ENCODE measurements at regions not wholly inside any gene's neighbourhood (a gene's known extent, or its start where the extent isn't known, plus 50 kb on each side); places are given as distances from the start of the nearest gene placed in this dataset.
"Not testable (repeated sequence)": the region's sequence is repeated elsewhere in the genome, so short reads cannot be mapped to it uniquely, and the experiment has no call there.

DNA sequence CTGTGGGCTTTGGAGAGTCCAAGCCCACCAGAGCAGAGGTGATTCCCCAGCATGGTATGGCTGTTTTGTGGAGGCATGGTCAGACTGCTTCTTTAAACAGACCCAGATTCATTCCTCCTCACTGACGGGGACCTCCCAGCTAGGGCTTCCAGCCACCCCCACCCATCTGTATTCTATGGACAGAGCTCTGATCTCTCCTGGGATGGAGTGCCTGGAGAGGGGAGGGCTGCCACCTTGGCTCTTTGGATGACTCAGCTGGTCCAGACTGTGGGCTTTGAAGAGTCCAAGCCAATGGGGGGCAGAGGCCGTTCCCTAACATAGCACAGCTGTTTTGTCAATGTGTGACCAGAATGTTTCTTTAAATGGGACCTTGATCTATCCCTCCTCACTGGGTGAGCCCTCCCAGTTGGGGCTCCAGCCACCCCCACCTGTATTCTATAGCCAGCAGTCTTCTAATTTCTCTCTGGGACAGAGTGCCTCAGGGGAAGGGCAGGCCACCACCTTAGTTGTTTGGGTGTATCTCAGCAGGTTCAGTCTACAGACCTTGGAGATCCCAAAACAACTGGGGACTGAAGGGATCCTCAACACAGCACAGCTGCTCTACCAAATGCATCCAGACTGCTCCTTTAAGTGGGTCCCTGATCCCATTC, 122.0 kb upstream of the OSTN start:
- no peak for DNase-seq (ENCODE audit: low spot score)

DNA sequence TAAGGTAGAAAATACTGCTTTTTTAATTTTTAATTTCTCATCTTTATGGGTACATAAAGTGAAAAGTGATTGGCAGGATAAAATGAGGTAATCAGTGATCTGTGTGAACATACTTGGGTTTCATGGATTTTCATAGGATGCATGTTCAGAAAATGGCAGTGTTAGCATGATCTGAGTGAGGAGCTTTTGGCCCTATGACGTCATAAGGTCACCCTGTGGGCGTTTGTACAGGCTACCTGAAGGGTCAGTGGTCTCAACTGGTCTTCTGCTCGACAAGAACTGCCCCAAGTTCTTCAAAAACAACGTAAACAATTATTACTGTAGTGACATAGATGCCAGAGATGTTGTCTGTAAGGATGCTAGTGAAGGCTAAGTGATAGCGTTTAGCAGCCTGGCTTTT, 124.5 kb upstream of the OSTN start:
- no peak for DNase-seq (ENCODE audit: low spot score)

DNA sequence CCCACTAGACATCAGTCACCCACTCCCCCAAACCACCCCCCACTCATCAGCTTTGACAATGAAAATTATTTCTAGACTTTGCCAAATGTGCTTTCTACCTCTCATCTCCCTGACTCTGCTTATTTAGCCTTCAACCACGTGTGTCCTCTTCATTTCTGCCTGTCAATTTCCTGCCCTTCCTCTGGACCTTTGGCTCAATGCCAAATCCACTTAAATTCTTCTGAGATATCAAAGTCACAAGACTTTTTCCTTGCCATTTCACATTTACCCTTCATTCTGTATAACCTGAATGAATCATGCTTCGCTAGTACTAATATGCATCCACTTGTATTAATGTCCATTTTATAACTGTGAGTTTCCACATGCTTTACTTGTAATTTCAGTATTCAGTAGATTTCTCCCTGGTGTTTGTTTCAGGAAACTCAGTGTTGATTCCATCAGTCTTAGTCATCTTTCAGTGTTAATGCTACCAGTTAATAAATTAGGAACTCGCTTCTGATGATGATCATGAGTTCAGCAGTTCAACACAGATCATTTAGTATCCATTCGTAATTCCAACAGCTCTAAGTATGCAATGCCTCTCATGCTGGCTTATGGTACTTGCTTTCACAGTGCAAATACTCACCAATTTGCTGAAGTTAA, 128.2 kb upstream of the OSTN start:
- no peak for DNase-seq (ENCODE audit: low spot score)

GRCh38 chr3:191070201-191070600, 128.8 kb upstream of the OSTN start:
- peak; percentile 71 for DNase-seq (ENCODE audit: low spot score)

DNA sequence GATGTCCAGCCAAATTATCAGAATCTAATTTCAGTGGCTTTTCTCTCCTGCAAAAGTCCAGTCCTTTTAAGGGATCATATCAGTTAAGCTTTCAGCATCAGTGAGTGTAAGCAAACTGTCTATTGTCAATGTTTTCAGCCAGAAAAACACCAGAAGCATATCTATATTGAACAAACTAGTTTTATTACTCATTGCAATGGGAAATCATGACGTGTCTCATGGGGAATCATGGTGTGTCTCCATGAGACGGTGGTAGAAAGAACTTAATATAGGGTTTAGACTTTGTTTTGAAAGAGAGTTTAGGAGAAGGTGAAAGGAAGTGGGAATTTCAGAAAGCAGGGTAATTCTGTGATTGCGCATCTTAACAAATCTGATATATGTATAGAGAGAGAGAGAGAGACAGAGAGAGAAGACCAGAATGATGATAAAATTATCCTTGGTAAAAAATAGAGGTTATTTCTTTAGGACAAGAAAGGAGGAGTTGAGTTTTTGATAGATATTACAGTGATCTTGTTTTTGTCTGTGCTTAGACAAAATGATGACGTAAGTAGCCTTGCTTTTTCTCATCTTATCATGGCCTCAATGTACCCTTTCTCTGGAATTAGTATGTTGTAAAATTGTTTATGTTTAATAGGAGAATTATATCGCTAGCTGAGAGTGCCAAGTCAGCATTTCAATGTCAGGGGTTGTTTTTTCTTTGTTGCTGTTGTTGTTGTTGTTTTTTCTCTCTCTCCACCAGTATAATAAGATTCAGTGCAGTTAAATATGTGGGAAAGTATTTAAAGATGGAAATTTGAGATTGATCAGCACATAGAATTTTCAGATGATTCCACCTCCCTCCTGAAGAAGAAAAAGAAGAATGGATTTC, 129.9 kb upstream of the OSTN start:
- no peak for DNase-seq (ENCODE audit: low spot score)

GRCh38 chr3:191066669-191067068, 132.4 kb upstream of the OSTN start:
- no peak for DNase-seq (ENCODE audit: low spot score)

DNA sequence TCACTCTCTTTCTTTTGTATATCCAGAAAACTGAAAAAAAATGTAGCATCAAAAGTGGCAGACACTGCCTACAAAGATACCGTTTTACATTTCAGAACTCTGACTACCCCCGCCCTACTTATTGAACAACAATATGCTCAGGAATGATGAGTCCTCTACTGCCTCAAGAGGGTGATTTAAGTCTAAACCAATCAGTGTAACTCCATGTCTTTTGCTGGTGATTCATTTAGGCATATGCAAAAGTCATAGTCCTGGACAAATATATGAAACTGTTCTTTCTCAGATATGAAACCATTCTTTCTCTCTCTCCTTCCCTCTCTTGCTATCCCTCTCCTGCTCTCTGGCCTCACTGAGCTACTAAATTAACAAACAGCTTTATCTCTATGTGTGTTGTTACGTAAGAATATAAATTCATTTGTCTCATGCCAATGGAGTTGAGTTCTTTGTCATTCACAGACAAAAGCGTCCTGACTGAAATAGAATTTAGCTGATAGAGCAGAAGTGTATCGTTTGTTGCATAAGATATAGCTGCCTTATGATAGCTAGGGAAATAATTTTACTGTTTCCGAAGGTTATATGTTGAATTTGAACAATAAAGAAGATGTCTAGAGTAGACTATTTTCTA, 133.7 kb upstream of the OSTN start:
- DNase-seq (ENCODE audit: low spot score) = peak; percentile 18

DNA sequence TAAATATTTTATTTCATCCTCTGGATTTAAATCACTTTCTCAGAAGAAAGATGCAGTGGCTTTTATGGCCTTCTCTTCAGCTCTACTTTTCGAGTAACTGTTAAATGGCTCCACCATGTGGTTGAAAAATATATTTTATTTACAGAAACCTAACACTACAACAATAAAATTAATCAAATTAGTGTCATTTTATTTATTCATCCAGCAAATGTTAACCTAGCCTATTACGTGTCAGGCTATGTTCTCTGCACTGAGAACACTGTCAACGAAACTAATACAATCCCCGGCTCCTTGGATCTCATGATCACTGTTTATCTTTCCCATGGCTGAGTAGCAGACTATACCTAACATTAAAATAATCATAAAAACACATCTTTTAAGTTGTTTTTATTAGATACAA, 148.0 kb upstream of the OSTN start:
- peak; percentile 28 for DNase-seq (ENCODE audit: low spot score)

GRCh38 chr3:191047930-191048329, 151.1 kb upstream of the OSTN start:
- no peak for DNase-seq (ENCODE audit: low spot score)

GRCh38 chr3:191030929-191031328, 168.1 kb upstream of the OSTN start:
- DNase-seq (ENCODE audit: low spot score) = no peak

GRCh38 chr3:191030491-191030890, 168.0 kb upstream of the GMNC start:
- DNase-seq (ENCODE audit: low spot score) = no peak

DNA sequence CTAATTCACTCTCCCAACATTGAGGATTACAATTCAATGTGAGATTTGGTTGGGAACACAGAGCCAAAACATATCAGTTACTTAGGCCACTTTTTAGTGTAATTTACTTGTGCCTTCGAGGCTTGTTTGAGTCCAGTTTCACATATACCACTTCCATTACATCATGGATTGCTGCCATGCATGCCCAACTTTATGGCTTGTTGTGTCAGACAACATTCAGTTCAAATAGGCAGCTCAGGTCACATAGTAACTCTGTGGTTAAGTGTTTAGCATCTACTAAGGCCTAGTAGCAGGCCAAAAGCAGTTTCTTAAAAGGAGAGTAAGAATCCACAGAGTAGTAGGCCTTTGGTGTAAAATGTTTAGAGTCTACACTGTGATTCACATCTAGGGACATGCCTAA, 164.3 kb upstream of the GMNC start:
- no peak for DNase-seq (ENCODE audit: low spot score)

DNA sequence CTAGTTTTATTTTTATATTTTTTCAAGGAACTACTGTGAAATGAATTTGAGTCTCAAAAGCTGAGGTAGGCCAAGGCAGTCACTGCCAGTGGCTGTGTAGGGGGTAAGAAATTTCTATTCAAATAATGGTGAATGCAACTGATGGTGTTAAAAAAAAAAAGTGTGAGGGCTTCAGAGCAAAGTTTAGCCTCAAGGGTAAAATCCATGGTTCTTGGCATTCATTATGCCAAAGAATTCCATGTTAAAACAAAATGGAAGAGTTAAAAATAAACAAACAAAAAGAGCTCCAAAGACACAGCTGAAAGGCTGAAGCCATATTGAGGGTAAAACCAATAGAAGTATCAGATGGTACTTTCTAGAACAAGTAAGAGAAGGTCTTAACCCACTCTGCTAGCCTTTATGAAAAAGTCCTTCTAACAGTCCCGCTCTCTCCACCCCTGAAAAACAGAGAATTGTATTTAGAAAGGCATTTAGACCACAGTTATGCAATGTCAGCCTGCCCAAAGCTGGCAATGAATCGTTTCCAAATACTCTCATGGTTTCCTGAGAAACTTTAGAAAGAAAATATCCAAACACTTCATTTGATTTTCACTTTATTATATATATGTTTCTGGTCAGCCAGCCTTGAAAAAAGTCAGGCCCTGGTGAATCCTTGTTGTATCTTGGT, 158.4 kb upstream of the GMNC start:
- DNase-seq (ENCODE audit: low spot score) = no peak

- DNase-seq (ENCODE audit: low spot score) = no peak
Measured at GRCh38 chr3:191019855-191020254, 157.4 kb upstream of the GMNC start.

DNA sequence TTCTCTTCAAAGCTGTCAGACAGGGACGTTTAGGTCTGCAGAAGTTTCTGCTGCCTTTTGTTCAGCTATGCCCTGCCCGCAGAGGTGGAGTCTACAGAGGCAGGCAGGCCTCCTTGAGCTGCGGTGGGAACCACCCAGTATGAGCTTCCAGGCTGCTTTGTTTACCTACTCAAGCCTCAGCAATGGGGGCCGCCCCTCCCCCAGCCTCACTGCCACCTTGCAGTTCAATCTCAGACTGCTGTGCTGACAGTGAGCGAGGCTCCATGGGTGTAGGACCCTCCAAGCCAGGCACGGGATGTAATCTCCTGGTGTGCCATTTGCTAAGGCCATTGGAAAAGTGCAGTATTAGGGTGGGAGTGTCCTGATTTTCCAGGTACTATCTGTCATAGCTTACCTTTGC, 153.5 kb upstream of the GMNC start:
- DNase-seq (ENCODE audit: low spot score) = not testable (repeated sequence)

- no peak for DNase-seq (ENCODE audit: low spot score)
Measured at GRCh38 chr3:191008074-191008473, 145.6 kb upstream of the GMNC start.

- no peak for DNase-seq (ENCODE audit: low spot score)
Measured at GRCh38 chr3:191005790-191006189, 143.3 kb upstream of the GMNC start.

DNA sequence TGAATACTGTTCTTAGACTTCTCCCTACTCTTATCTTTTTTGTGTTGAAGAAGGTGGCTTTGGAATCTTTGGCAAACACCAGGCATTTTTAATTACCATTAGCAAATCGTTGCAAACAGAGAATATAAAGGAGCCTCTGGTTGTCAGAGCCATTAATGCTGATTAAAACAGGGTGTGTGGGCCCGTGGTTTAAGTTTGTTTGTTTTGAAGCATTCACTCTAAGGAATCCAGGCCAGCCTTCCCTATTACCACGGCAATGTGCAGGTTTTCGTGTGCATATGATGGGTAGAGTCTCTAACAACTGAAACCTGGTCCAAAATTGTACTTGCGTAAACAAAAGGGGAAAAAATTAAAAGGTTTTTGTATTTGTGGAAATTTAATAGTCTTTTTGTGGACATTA, 141.2 kb upstream of the GMNC start:
- no peak for DNase-seq (ENCODE audit: low spot score)

GRCh38 chr3:190996181-190996775, 133.8 kb upstream of the GMNC start:
- no peak for DNase-seq (ENCODE audit: low spot score)

DNA sequence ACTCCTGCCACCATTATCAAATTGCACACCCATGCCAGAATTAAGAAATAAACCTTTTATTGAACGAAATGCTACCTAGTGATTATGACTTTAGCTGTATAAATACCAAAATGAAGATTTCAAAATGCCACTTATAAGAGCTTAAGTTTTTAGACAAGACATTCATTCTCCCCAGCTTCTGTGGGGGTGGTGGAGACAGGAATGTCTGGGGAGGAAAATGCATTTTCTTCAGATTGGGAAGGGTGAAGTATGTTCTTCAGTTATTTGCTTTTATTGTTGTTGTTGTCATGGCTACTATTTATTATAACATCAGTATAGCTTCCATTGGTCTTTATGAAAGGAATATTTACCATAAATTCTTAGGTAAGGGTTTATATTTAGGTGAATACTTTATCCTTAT, 132.7 kb upstream of the GMNC start:
- no peak for DNase-seq (ENCODE audit: low spot score)

- no peak for DNase-seq (ENCODE audit: low spot score)
Measured at GRCh38 chr3:190990898-190991297, 128.4 kb upstream of the GMNC start.

GRCh38 chr3:190989218-190989617, 126.7 kb upstream of the GMNC start:
- no peak for DNase-seq (ENCODE audit: low spot score)

Data from AG08395 (cell line).